Amygdala (tissue), 56 donors: ENCODE measurements at regions not wholly inside any gene's neighbourhood (a gene's known extent, or its start where the extent isn't known, plus 50 kb on each side); places are given as distances from the start of the nearest gene placed in this dataset.
"Not testable (repeated sequence)": the region's sequence is repeated elsewhere in the genome, so short reads cannot be mapped to it uniquely, and the experiment has no call there.

Source experiments
- DNase-seq, 56 donors: peaks; one replicate each; lab custom pipeline; 2025; lab: John Stamatoyannopoulos, UW

DNA sequence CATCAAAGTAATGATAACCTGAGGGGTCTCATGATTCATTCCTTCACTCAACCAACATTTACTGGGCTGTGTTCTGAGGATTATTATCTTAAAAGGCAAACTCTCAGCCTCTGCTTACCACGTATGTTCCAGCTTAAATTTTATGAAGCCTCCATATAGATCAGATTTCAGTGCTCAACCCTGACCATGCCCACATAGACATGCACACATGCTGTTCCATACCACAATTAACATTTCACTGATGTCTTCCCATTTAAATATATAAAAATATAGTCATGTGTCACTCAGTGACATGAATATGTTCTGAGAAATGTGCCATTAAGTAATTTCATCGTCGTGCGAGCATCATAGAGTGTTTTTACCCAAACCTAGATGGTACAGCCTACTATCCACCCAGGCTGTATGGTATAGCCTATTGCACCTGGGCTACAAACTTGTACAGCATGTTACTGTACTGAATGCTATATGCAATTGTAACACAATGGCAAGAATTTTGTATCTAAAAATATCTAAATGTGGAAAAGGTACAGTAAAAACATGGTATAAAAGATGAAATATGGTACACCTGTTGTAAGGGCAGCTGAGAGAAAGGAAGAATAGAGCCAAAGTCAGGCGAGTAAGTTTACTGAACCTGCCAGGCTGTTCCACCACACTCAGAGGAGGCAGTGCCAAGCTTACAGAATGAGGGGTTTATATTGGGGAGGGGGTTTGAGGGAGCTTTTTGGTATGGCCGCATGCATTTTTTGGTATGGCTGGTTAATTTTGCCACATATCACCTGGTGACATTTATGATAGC lies 134.7 kb upstream of the ETV3 start:
- DNase-seq = no peak

DNA sequence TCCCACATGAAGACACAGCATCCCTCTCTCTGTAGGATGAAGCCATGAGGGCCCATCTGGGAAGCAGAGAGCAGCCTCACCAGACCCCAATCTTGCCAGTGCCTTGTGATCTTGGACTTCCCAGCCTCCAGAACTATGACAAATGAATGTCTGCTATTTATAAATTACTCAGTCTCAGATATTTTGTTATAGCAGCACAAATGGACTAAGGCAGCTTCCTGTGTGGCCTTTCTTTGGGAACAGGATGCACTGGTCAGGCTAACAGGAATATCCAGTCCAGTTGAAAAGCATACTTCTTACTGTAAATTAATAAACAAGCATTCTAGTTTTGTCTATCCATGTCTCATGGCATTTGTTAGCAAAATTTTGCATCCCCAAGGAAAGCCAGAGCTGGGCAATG lies 134.1 kb upstream of the ETV3 start:
- DNase-seq = no peak

DNA sequence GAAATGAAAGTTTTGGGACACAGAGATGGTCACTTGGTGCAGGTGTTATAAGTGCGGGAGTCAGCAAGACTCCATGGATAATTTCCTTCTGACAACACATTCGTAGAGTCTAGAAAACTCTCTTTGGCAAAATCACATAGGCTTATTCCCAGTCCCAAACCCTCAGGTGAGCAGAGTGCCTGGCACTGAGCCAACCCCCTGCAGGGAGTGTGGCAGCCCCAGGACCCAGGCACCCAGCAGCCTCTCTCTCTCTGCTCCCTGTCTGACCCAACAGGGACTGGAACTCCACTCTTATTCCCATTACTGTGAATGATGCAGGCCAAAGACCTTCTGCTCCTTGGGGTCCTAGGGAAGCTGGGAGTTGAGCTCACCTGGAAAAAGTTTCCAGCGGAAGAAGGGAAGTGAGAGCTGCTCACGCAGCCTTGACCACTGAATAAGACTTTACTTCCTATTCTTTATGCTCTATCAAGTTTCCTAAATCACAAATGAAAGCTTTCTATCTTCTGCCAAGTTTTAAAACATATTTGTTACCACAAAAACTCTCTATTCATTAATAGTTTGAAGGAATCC lies 132.6 kb upstream of the ETV3 start:
- DNase-seq = no peak

DNA sequence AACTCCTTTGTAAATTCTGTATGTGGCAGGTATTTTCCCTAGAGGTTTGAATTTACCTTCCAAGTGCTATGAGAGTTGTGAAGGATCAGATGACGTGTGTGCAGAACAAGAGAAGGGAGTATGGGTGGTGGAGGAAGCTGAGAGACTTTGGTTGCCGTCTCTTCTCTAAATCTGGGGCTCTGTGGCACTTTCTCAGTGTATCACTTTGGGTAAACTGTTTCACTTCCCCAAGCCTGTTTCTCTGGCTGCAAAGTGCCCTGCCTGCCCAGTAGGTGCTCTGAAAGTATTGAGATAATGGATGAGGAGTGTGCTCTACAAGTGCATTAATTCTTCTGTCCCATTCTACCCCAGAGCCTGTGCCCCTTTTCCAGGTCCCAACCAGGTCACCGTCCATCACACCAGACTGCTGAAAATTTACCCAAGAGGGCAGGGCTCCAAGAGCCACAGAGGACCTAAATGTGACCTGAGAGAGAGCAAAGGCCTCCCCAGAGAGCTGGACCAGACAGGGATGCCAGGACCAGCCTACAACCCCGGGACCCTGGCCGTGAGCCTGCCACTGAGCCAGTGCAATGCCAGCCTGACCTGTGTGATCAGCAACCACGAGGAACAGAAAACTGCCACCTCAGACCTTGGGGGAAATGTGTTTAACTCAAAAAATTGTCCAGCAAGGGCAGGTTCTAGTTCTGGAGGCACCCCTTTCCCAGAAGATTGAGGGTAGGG lies 131.6 kb upstream of the ETV3 start:
- DNase-seq = no peak

DNA sequence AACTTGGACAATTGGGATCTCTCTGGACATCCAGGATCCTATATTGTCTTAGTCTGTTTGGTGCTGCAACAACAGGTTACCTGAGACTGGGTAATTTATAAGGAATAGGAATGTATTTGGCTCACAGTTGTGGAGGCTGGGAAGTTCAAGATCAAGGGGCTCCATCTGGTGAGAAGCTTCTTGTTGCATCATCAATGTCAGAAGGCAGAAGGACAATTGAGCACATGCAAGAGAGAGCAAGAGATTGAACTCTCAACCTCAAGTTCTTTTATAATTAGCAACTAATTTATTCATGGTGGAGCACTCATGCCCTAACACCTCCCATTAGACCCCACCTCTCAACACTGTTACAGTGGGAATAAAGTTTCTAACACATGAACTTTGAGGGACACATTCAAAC lies 124.7 kb upstream of the ETV3 start:
- DNase-seq = no peak

DNA sequence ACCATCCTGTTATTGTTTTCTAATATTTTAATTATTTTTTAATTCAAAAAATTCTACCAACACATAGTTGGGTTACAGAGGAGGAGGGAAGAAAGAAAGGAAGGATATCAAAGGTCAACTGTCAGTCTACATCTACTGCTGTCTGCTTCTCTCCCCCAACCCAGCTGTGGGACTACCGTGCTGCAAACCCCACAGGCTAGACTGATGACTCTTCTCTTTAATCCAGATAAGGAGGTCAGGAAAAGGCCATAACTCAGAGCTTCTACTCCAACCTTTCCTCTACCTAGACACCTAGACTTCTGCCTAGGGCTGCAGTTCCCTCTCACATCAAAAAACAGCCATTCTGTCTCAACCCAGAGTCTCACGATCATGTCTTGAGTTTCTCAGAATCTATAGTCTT lies 124.2 kb upstream of the ETV3 start:
- no peak for DNase-seq

DNA sequence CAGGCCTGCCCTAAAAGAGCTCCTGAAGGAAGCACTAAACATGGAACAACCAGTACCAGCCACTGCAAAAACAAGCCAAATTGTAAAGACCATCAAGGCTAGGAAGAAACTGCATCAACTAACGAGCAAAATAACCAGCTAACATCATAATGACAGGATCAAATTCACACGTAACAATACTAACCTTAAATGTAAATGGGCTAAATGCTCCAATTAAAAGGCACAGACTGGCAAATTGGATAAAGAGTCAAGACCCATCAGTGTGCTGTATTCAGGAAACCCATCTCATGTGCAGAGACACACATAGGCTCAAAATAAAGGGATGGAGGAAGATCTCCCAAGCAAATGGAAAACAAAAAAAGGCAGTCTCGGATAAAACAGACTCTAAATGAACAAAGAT lies 117.7 kb upstream of the ETV3 start:
- DNase-seq = not testable (repeated sequence)

DNA sequence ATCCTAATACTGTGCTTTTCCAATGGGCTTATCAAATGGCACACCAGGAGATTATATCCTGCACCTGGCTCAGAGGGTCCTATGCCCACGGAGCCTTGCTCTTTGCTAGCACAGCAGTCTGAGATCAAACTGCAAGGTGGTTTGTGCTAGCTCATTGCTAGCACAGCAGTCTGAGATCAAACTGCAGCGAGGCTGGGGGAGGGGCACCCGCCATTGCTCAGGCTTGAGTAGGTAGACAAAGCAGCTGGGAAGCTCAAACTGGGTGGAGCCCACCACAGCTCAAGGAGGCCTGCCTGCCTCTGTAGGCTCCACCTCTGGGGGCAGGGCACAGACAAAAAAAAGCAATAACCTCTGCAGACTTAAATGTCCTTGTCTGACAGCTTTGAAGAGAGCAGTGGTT lies 116.0 kb upstream of the ETV3 start:
- DNase-seq = not testable (repeated sequence)

DNA sequence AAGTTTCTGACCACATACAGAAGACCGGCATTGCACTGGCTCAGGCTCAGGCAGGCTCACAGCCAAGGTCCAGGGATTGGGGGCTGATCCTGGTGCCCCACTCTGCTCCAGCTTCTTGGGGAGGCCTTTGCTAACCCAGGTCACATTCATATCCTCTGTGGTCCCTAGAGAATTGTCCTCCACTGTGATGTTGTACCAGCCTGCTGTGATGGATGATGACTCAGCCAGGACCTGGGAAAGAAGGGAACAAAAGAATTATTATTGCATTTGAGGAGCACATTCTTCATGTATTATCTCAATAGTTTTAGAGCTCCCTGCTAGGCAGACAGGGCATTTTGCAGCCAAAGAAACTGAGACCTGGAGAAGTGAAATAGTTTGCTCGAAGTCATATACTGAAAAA lies 114.3 kb upstream of the ETV3 start:
- DNase-seq = no peak

DNA sequence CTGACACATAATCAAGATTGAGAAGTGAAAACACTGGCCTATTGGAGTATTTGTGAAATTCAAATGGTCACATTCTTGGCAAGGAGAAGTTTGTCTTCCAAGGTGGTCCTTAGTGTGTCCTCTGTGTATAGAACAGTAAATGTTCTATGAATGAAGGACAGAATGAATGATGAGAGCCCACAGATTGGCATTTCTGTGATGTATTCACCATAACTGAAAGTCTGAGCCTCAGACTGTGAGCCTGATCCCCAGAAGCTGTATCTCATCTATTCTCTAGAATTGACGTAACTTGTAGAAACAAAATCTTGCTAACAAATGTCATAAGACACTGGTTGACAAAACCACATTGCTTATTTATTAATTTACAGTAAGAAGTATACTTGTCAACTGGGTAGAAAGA lies 111.5 kb upstream of the ETV3 start:
- DNase-seq = no peak

DNA sequence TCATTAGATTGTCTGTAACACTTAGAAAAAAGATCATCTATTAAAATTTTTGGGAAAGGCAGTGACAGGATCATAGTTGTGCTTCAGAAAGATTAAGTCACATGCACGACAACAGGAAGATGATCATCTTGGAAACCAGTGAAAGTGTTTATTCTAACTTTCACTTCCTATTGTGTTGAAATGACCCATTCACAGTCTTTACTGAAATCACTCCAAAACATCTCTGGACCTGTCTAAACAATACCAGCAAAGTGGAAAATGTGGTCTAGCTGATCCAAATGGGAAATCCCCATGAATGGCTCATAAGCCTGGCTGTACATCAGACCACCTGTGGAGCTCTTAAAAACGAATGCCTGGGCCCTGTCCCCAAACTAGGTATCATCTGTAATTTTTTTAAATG lies 111.1 kb upstream of the ETV3 start:
- no peak for DNase-seq

DNA sequence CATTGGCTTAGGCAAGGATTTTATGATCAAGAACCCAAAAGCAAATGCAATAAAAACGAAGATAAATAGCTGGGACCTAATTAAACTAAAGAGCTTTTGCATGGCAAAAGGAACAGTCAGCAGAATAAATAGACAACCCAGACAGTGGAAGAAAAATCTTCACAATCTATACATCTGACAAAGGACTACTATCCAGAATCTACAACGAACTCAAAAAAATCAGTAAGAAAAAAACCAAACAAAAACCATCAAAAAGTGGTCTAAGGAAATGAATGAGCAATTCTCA lies 109.5 kb upstream of the ETV3 start:
- not testable (repeated sequence) for DNase-seq

DNA sequence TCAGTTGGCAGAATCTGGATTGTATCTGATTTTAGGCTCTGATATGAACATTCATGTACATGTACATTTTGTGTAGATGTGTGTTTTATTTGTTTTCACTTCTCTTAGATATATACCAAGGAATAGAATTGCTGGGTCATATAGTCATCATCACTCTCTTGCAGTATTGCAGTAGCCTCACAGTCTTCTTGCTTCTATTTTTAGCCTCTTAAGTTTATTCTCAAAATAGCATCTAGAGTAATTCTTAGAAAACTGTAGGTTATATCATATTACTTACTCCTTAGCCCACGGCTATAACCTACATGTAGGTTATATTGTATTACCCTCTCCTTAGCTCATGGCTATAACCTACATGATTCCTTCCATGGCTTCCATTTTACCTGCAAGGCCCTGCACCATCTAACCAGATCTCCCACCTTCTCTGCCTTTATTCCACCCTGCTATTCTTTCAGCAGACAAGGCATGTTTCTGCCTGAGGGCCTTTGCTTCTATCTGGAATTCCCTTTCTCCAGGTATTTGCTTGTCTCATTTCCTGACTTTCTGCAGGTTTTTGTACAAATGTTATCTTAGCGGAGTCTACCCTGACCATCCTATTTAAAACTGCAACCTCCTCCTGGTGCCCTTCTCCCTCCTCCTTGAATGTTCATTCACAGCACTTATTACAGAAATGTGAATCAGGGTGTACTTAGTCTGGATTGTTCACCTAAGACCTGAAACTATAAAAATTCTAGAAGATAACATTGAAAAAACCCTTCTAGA lies 109.0 kb upstream of the ETV3 start:
- no peak for DNase-seq

DNA sequence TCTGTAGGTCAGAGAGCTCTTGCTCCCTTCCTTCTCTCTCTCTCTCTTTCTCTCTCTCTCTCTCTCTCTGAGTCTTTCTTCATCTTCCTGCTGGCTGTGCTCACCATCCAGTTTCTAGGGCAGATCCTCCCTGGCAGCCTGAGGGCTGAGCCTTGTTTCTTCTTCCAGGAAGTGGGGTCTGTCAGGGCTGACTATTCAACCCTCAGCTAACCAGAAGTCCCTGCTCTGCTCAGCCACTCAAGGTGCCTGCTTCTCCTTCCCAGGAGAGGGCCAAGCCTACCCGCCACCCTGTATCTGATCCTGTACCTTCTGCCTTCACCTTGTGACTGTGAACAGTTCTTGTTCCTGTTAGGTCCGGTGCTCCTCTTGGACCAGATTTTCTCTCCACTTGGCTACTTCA lies 107.6 kb upstream of the ETV3 start:
- DNase-seq = no peak

DNA sequence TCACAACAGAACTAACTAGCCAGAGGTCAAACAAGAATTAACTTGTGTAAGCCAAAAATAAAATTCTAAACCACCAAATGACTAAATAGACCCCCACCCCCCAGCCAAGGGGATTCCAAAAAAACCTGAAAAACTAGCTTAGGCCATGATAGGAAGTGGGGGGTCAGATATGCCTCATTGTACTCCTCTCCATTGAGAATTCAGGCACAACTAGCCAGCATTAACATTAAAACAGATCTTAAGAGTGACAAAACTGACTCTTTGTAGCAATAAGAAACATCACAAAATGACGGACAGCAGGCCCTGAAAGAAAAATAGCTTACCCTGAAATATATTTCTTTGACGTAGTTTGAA lies 103.0 kb upstream of the ETV3 start:
- DNase-seq = no peak

DNA sequence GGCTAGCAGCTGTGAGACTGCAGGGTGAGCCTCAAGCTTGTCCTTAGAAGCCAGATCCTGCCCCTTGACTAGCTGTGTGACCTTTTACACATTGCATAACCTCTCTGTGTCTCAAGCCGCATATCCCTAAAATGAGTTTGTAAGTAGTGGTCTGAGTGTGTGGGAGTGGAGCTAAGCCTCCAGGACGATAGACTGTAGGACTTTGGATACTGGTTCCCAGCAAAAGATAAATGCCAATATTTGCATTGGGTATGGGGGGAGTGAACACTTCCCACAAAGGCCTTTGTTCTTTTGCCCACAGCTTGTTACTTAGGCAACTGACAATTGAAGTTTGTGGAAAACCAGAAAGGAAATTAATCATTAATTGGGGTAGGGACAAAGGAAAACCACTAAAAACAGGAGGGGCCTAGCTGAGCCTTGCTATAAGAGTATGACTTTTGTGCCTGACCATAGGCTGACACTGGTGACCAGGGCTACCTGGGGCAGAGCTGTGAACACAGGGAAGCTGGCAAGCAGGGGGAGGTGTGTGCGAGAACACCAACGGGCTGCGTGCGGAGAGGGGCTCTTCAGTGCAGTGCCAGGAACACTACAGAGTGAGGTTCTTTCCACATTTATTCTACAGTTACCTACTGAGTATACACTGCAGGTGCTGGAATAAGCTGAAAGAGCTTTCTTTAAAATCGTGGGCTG lies 102.4 kb upstream of the ETV3 start:
- DNase-seq = no peak

DNA sequence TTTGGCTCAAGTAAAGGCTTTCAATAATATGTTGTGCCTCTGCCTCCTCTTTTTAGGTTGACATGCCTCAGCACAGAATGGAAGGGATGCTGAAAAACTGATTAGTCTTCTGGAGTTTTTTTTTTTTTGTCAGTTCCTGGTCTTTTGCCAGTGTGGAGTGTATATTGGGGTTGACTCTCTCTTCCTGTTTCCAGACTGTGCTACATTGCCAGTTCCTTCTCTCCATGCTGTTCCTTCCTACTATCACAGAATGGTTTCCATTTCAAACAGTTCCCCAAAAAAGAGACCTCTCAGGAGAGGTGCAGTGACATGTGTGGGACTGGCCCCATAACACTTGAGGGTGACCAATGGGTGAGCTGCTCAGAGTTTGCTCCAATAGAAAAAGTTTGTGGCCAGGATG lies 101.7 kb upstream of the ETV3 start:
- no peak for DNase-seq

DNA sequence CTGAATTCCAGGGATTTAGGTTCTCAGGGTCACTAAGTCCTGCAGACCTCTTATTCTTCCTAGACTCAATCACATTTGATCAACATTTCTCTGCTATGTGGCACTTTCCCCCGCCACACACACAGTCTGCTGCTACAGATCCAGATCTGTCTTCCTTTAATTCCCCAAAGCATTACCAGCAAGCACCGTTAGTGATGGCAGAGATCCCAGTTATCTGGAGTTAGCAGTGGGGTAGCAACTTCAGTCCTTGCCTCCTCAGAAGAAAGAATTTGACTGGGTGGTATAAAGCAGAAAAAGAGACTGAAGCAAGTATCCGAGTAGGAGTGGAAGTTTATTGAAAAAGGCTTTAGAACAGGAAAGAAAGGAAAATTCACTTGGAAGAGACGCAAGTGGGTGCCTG lies 100.4 kb upstream of the ETV3 start:
- DNase-seq = no peak

DNA sequence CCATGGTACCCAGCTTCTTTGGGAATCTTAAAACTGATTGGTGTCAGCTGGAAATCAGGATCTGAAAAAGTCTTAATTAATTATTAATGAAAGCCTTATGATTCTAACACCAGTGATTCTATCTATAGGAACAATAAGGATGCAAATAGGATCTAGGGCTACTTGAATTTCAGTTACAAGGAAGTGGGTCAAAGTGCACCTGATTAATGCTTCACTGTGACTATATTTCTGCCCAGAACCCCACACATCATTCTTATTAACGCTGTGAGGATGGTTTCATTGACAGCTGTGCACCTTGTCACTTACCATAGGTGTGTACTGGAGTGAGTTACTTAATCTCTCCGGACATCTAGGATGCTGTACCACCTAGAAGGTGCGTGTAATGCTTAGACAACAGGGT lies 99.8 kb upstream of the ETV3 start:
- no peak for DNase-seq

DNA sequence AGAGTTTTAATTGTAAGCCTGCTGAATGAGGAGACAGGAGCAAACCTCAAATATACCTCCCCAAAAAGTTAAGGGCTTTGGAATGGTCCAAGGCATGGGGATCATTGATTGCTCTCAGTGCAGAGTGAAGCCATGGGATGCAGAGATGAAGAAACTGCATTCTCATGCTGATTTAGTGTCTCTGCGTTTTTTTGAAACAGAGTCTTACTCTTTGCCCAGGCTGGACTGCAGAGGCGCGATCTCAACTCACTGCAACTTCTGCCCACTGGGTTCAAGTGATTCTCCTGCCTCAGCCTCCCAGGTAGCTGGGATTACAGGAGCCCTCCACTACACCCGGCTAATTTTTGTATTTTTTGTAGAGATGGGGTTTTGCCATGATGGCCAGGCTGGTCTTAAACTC lies 99.3 kb upstream of the ETV3 start:
- DNase-seq = no peak

DNA sequence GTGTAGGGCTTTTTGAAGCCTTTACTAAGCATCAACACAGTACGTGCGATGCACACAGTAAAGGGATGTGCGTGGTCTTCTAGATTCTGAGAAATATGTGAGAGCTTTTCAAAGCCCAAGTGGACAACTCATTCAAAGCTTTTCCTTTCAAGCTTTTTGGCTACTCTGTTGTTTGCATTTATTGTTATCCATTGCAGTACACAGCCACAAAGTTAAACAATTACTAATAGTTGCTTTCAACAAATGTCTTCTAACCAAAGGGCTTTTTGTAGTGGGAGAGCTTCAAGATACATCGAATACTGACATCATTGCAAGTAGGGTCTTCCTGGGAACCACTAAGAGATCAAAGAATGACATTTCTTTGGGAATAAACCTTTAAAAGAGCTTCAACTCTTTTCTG lies 97.9 kb upstream of the ETV3 start:
- DNase-seq = no peak
